ENCODE measurements at regions not wholly inside any gene's neighbourhood (a gene's known extent, or its start where the extent isn't known, plus 50 kb on each side); places are given as distances from the start of the nearest gene placed in this dataset.
"Not testable (repeated sequence)": the region's sequence is repeated elsewhere in the genome, so short reads cannot be mapped to it uniquely, and the experiment has no call there.

GRCh38 chr11:59025097-59025496, 61.0 kb upstream of the GLYATL1B start:
- TF ChIP-seq, protein P1, sequence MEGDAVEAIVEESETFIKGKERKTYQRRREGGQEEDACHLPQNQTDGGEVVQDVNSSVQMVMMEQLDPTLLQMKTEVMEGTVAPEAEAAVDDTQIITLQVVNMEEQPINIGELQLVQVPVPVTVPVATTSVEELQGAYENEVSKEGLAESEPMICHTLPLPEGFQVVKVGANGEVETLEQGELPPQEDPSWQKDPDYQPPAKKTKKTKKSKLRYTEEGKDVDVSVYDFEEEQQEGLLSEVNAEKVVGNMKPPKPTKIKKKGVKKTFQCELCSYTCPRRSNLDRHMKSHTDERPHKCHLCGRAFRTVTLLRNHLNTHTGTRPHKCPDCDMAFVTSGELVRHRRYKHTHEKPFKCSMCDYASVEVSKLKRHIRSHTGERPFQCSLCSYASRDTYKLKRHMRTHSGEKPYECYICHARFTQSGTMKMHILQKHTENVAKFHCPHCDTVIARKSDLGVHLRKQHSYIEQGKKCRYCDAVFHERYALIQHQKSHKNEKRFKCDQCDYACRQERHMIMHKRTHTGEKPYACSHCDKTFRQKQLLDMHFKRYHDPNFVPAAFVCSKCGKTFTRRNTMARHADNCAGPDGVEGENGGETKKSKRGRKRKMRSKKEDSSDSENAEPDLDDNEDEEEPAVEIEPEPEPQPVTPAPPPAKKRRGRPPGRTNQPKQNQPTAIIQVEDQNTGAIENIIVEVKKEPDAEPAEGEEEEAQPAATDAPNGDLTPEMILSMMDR (IDR thresholded peaks at IDR 0.05): no peak
- Mint-ChIP-seq H3K36me3 (ENCODE audit: low read depth) (no peaks in the 10 kb centered on the region), H3K9me3 (peaks cover 5% of the 10 kb centered on the region), H3K4me1 (no peaks in the 10 kb centered on the region), H3K27ac (no peak overlapping the region), H3K4me3 (no peak overlapping the region), H3K27me3 (ENCODE audit: low read depth, poor library complexity) (no peaks in the 10 kb centered on the region)
- DNase-seq: no peak

- H3K9me3 Mint-ChIP-seq: no peaks in the 10 kb centered on the region
- TF ChIP-seq, protein P1 (IDR thresholded peaks at IDR 0.05): no peak
- H3K4me3 Mint-ChIP-seq: no peak overlapping the region
Observed at GRCh38 chr11:59028105-59028504, 58.0 kb upstream of the GLYATL1B start.

GRCh38 chr11:59029366-59029889, 56.7 kb upstream of the GLYATL1B start:
- Mint-ChIP-seq H3K36me3 (ENCODE audit: low read depth) (no peaks in the 10 kb centered on the region), H3K27ac (no peak overlapping the region), H3K27me3 (ENCODE audit: low read depth, poor library complexity) (peaks cover 6% of the 10 kb centered on the region), H3K4me3 (no peak overlapping the region), H3K4me1 (no peaks in the 10 kb centered on the region), H3K9me3 (no peaks in the 10 kb centered on the region)
- TF ChIP-seq, protein P1 (IDR thresholded peaks at IDR 0.05): no peak
- no peak for DNase-seq

More at GRCh38 chr11:59028105-59028504, 58.0 kb upstream of the GLYATL1B start:
- Mint-ChIP-seq H3K27ac (no peak overlapping the region), H3K27me3 (ENCODE audit: low read depth, poor library complexity) (peaks cover 2% of the 10 kb centered on the region), H3K36me3 (ENCODE audit: low read depth) (no peaks in the 10 kb centered on the region), H3K4me1 (no peaks in the 10 kb centered on the region)
- DNase-seq: no peak

- Mint-ChIP-seq H3K27ac (no peak overlapping the region), H3K9me3 (peaks cover 5% of the 10 kb centered on the region), H3K4me3 (no peak overlapping the region), H3K4me1 (no peaks in the 10 kb centered on the region), H3K36me3 (ENCODE audit: low read depth) (no peaks in the 10 kb centered on the region), H3K27me3 (ENCODE audit: low read depth, poor library complexity) (peaks cover 6% of the 10 kb centered on the region)
- DNase-seq: no peak
- TF ChIP-seq, protein P1 (IDR thresholded peaks at IDR 0.05): no peak
Observed at GRCh38 chr11:59030037-59030436, 56.1 kb upstream of the GLYATL1B start.

DNA sequence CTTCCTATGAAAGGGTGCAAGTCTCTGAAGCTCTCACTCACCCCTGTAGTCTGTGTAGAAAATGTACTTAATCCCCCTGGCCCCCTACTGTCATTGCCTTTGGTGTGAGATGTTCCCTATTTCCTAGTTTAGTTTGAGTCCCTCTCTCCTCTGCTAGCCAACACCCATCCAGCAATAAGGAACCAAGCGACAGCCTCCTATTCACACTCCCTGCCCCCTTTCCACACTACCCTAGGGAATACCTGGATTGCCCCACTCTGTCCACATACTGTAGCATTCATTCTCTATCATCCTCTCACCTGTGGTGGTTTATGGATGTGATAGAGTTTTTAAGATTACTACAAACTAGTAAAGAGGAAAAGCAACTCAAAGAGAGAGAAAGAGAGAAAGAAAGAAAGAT, 54.4 kb upstream of the GLYATL1B start:
- peaks cover 13% of the 10 kb centered on the region for H3K27me3 Mint-ChIP-seq (ENCODE audit: low read depth, poor library complexity)
- not testable (repeated sequence) for DNase-seq; H3K9me3 Mint-ChIP-seq; H3K4me3 Mint-ChIP-seq; H3K36me3 Mint-ChIP-seq (ENCODE audit: low read depth); H3K27ac Mint-ChIP-seq; H3K4me1 Mint-ChIP-seq

All from nephron progenitor cell (in vitro differentiated cells).